ENCODE measurements at regions not wholly inside any gene's neighbourhood (a gene's known extent, or its start where the extent isn't known, plus 50 kb on each side); places are given as distances from the start of the nearest gene placed in this dataset.
"Not testable (repeated sequence)": the region's sequence is repeated elsewhere in the genome, so short reads cannot be mapped to it uniquely, and the experiment has no call there.

- Histone ChIP-seq H3K79me2 (ENCODE audit: control insufficient read depth, low read length) (no peaks in the 10 kb centered on the region), H3K36me3 (ENCODE audit: control insufficient read depth, low read length) (no peaks in the 10 kb centered on the region)
Measured at GRCh38 chr20:40008177-40008576, 680.9 kb downstream of the MAFB start.

DNA sequence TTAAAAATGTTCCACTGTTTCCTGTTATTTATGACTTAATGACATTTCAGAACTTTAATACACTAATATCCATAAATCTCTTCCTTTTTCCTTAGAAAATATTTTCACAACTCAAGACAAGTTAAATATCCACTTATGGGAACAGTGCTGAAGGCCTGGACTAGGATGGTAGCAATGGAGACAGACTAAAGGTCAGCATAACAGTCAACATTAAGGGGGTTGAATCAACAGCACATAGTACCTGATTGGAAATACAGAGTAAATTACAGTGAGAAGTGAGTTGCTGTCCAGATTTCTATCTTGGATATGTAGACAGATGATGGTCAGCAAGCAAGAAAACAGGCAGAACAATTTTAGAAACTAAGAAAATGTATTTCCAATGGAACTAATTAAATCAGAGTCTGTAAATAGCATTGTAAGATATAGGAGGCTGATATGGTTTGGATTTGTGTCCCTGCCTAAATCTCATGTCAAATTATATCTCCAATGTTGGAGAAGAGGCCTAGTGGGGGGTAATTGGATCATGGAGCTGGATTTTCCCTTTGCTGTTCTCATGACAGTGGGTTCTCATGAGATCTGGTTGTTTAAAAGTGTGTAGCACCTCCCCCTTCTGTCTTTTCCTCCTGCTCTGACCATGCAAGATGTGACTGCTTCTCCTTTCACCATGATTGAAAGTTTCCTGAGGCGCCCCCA lies 682.7 kb downstream of the MAFB start:
- H3K9me3 ChIP-seq (ENCODE audit: control insufficient read depth, insufficient read depth, low read length) = no peaks in the 10 kb centered on the region
- H3K4me1 ChIP-seq (ENCODE audit: control insufficient read depth, low read length) = no peaks in the 10 kb centered on the region
- no peak overlapping the region for H3K27ac ChIP-seq (ENCODE audit: low read depth, low read length)
- no peaks in the 10 kb centered on the region for H3F3A ChIP-seq (ENCODE audit: control insufficient read depth, insufficient read depth)
- no peaks in the 10 kb centered on the region for H3K79me2 ChIP-seq (ENCODE audit: control insufficient read depth, low read length)
- no peak overlapping the region for H3K4me2 ChIP-seq (ENCODE audit: low read length)
- no peaks in the 10 kb centered on the region for H4K20me1 ChIP-seq (ENCODE audit: control insufficient read depth, insufficient read depth, low read depth, low read length)
- TF ChIP-seq, protein P1, sequence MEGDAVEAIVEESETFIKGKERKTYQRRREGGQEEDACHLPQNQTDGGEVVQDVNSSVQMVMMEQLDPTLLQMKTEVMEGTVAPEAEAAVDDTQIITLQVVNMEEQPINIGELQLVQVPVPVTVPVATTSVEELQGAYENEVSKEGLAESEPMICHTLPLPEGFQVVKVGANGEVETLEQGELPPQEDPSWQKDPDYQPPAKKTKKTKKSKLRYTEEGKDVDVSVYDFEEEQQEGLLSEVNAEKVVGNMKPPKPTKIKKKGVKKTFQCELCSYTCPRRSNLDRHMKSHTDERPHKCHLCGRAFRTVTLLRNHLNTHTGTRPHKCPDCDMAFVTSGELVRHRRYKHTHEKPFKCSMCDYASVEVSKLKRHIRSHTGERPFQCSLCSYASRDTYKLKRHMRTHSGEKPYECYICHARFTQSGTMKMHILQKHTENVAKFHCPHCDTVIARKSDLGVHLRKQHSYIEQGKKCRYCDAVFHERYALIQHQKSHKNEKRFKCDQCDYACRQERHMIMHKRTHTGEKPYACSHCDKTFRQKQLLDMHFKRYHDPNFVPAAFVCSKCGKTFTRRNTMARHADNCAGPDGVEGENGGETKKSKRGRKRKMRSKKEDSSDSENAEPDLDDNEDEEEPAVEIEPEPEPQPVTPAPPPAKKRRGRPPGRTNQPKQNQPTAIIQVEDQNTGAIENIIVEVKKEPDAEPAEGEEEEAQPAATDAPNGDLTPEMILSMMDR (IDR thresholded peaks at IDR 0.05; ENCODE audit: low read depth, low read length, poor library complexity, severe bottlenecking) = no peak
- TF ChIP-seq EZH2phosphoT487 (IDR thresholded peaks at IDR 0.05; ENCODE audit: borderline replicate concordance, low read length) = no peak
- H3K27me3 ChIP-seq (ENCODE audit: control insufficient read depth, low read length) = no peaks in the 10 kb centered on the region
- H3K36me3 ChIP-seq (ENCODE audit: control insufficient read depth, low read length) = no peaks in the 10 kb centered on the region
- no peak overlapping the region for H3K4me3 ChIP-seq (ENCODE audit: low read length)
- H3K9me2 ChIP-seq (replicated peaks; ENCODE audit: control insufficient read depth, low read length) = no peaks in the 10 kb centered on the region

More at GRCh38 chr20:40008177-40008576, 680.9 kb downstream of the MAFB start:
- no peaks in the 10 kb centered on the region for H4K20me1 ChIP-seq (ENCODE audit: control insufficient read depth, insufficient read depth, low read depth, low read length)
- H3K9me3 ChIP-seq (ENCODE audit: control insufficient read depth, insufficient read depth, low read length) = no peaks in the 10 kb centered on the region
- H3K9me2 ChIP-seq (replicated peaks; ENCODE audit: control insufficient read depth, low read length) = no peaks in the 10 kb centered on the region
- H3K4me2 ChIP-seq (ENCODE audit: low read length) = no peak overlapping the region
- H3K4me3 ChIP-seq (ENCODE audit: low read length) = no peak overlapping the region
- no peaks in the 10 kb centered on the region for H3K4me1 ChIP-seq (ENCODE audit: control insufficient read depth, low read length)
- TF ChIP-seq, protein P1 (IDR thresholded peaks at IDR 0.05; ENCODE audit: low read depth, low read length, poor library complexity, severe bottlenecking) = no peak
- TF ChIP-seq EZH2phosphoT487 (IDR thresholded peaks at IDR 0.05; ENCODE audit: borderline replicate concordance, low read length) = no peak
- H3F3A ChIP-seq (ENCODE audit: control insufficient read depth, insufficient read depth) = no peaks in the 10 kb centered on the region
- no peak overlapping the region for H3K27ac ChIP-seq (ENCODE audit: low read depth, low read length)
- no peaks in the 10 kb centered on the region for H3K27me3 ChIP-seq (ENCODE audit: control insufficient read depth, low read length)

GRCh38 chr20:40004092-40004491 lies 684.9 kb downstream of the MAFB start:
- H3K79me2 ChIP-seq (ENCODE audit: control insufficient read depth, low read length); H3K27me3 ChIP-seq (ENCODE audit: control insufficient read depth, low read length); H3K27ac ChIP-seq (ENCODE audit: low read depth, low read length); H3K36me3 ChIP-seq (ENCODE audit: control insufficient read depth, low read length); H3K4me3 ChIP-seq (ENCODE audit: low read length); H4K20me1 ChIP-seq (ENCODE audit: control insufficient read depth, insufficient read depth, low read depth, low read length); H3K4me2 ChIP-seq (ENCODE audit: low read length); H3K9me2 ChIP-seq (replicated peaks; ENCODE audit: control insufficient read depth, low read length); H3K9me3 ChIP-seq (ENCODE audit: control insufficient read depth, insufficient read depth, low read length); H3K4me1 ChIP-seq (ENCODE audit: control insufficient read depth, low read length); H3F3A ChIP-seq (ENCODE audit: control insufficient read depth, insufficient read depth): not testable (repeated sequence)

GRCh38 chr20:39993742-39994141 lies 695.3 kb downstream of the MAFB start:
- TF ChIP-seq, protein P1 (IDR thresholded peaks at IDR 0.05; ENCODE audit: low read depth, low read length, poor library complexity, severe bottlenecking) = no peak
- TF ChIP-seq EZH2phosphoT487 (IDR thresholded peaks at IDR 0.05; ENCODE audit: borderline replicate concordance, low read length) = no peak
- no peaks in the 10 kb centered on the region for H3K27me3 ChIP-seq (ENCODE audit: control insufficient read depth, low read length)
- H4K20me1 ChIP-seq (ENCODE audit: control insufficient read depth, insufficient read depth, low read depth, low read length) = no peaks in the 10 kb centered on the region
- H3K36me3 ChIP-seq (ENCODE audit: control insufficient read depth, low read length) = no peaks in the 10 kb centered on the region
- H3F3A ChIP-seq (ENCODE audit: control insufficient read depth, insufficient read depth) = no peaks in the 10 kb centered on the region
- no peaks in the 10 kb centered on the region for H3K9me2 ChIP-seq (replicated peaks; ENCODE audit: control insufficient read depth, low read length)
- no peaks in the 10 kb centered on the region for H3K9me3 ChIP-seq (ENCODE audit: control insufficient read depth, insufficient read depth, low read length)
- H3K4me3 ChIP-seq (ENCODE audit: low read length) = no peak overlapping the region
- no peak overlapping the region for H3K27ac ChIP-seq (ENCODE audit: low read depth, low read length)
- H3K79me2 ChIP-seq (ENCODE audit: control insufficient read depth, low read length) = no peaks in the 10 kb centered on the region
- H3K4me1 ChIP-seq (ENCODE audit: control insufficient read depth, low read length) = no peaks in the 10 kb centered on the region
- no peak overlapping the region for H3K4me2 ChIP-seq (ENCODE audit: low read length)

Measured in DOHH2 (cell line).